ENCODE measurements at regions not wholly inside any gene's neighbourhood (a gene's known extent, or its start where the extent isn't known, plus 50 kb on each side); places are given as distances from the start of the nearest gene placed in this dataset.

- DNase-seq: no peak
- TF ChIP-seq FOS (IDR thresholded peaks at IDR 0.05; ENCODE audit: low read depth, low read length) (no peak), RAD21 (IDR thresholded peaks at IDR 0.05; ENCODE audit: low read length) (no peak), USF2 (IDR thresholded peaks at IDR 0.05; ENCODE audit: low read depth, low read length) (no peak), CEBPB (IDR thresholded peaks at IDR 0.05; ENCODE audit: low read depth, low read length) (no peak), CHD1 (IDR thresholded peaks at IDR 0.05; ENCODE audit: low read depth, low read length) (no peak), RFX5 (IDR thresholded peaks at IDR 0.05; ENCODE audit: low read depth, low read length) (no peak), MAZ (IDR thresholded peaks at IDR 0.05; ENCODE audit: borderline replicate concordance, low read depth, low read length) (no peak), BHLHE40 (IDR thresholded peaks at IDR 0.05; ENCODE audit: low read depth, low read length) (no peak), MXI1 (IDR thresholded peaks at IDR 0.05; ENCODE audit: borderline replicate concordance, low read depth, low read length) (no peak), SMC3 (IDR thresholded peaks at IDR 0.05; ENCODE audit: low read depth, low read length) (no peak), NFE2L2 (IDR thresholded peaks at IDR 0.05; ENCODE audit: low read depth, low read length) (no peak), POLR2A (IDR thresholded peaks at IDR 0.05; ENCODE audit: low read depth, low read length) (no peak), CTCF (conservative IDR thresholded peaks at IDR 0.05; ENCODE audit: low read depth, low read length) (no peak), MAFK (IDR thresholded peaks at IDR 0.05; ENCODE audit: low read depth, low read length) (no peak), ELK1 (IDR thresholded peaks at IDR 0.05; ENCODE audit: borderline replicate concordance, low read depth, low read length) (no peak), RCOR1 (IDR thresholded peaks at IDR 0.05; ENCODE audit: insufficient replicate concordance, low read length) (no peak)
- dilution Hi-C loops (cut with HindIII; ENCODE audit: low sequenced_read_pairs, unreplicated experiment): no loop called here
- no peak for ATAC-seq (ENCODE audit: low read depth)
- Histone ChIP-seq H3K14ac (replicated peaks; ENCODE audit: low read depth, low read length) (no peak overlapping the region), H3K18ac (ENCODE audit: low read depth, low read length) (no peak overlapping the region), H3K9me3 (ENCODE audit: control insufficient read depth, insufficient read depth, low read length) (no peaks in the 10 kb centered on the region), H2BK15ac (ENCODE audit: low read depth, low read length) (no peak overlapping the region), H3K36me3 (ENCODE audit: control insufficient read depth, insufficient read depth, low read length) (no peaks in the 10 kb centered on the region), H3K56ac (ENCODE audit: extremely low read depth, insufficient read depth, low read length) (no peak overlapping the region), H3K4me3 (ENCODE audit: insufficient read depth, low read depth, low read length) (no peak overlapping the region), H3K9ac (ENCODE audit: low read depth, low read length) (no peak overlapping the region), H3K79me1 (ENCODE audit: low read depth in 1 of 2, low read length in 2 of 2) (no peaks in the 10 kb centered on the region), H4K20me1 (ENCODE audit: insufficient read depth, low read length) (no peaks in the 10 kb centered on the region), H2BK5ac (ENCODE audit: low read depth, low read length, poor library complexity, severe bottlenecking) (no peak overlapping the region), H4K5ac (ENCODE audit: low read depth, low read length) (no peak overlapping the region), H3K4me1 (ENCODE audit: control insufficient read depth, insufficient read depth, low read length) (peaks cover 3% of the 10 kb centered on the region; the same call in 1 of the 2 replicates), H3K27ac (ENCODE audit: insufficient read depth, low read length) (no peak overlapping the region), H3K4me2 (ENCODE audit: low read depth, low read length) (no peak overlapping the region), H3K4ac (ENCODE audit: low read depth, low read length) (no peak overlapping the region), H3K9me1 (ENCODE audit: insufficient read depth, low read length) (no peaks in the 10 kb centered on the region), H2AK9ac (replicated peaks; ENCODE audit: low read depth, low read length, poor library complexity) (no peak overlapping the region), H4K91ac (ENCODE audit: insufficient read depth, low read depth, low read length) (no peak overlapping the region), H2AFZ (replicated peaks; ENCODE audit: low read length, poor library complexity) (no peak overlapping the region), H2BK120ac (ENCODE audit: low read depth, low read length) (no peak overlapping the region), H4K8ac (ENCODE audit: low read depth in 2 of 2, low read length in 2 of 2) (no peak overlapping the region), H2AK5ac (ENCODE audit: low read depth, low read length) (no peak overlapping the region), H3K23ac (ENCODE audit: low read depth, low read length) (no peak overlapping the region), H3K27me3 (ENCODE audit: control insufficient read depth, insufficient read depth, low read length) (no peaks in the 10 kb centered on the region), H2BK20ac (ENCODE audit: low read depth, low read length) (no peak overlapping the region)
- CTCF ChIA-PET: no interaction called here
- WGBS, 2 experiments (ENCODE audit: extremely low coverage in 2 of 2, insufficient read length in 1 of 2): no CpG with 5 or more reads among the region's 6 CpGs
- no TSS peak for BruUV-seq (replicated peaks)
- intact Hi-C loops (cut with micrococcal nuclease): no loop called here
- in situ Hi-C loops (cut with MboI; ENCODE audit: low sequenced_read_pairs): no loop called here
- POLR2A ChIA-PET (ENCODE audit: unreplicated experiment): no interaction called here
Measured at GRCh38 chr14:86782092-86782580, 1210.8 kb downstream of the GALC start.

Data from IMR-90 (cell line).